GM23338 (cell line): ENCODE measurements at regions not wholly inside any gene's neighbourhood (a gene's known extent, or its start where the extent isn't known, plus 50 kb on each side); places are given as distances from the start of the nearest gene placed in this dataset.

ENCODE experiments used
- ATAC-seq: fragments of 200-7000 bp; cut with Tn5 transposase; 3 replicates; pipeline ENCODE4 v1.9.1; 2020
- DNase-seq: peaks from one replicate; pipeline ENCODE4 v3.0.0-alpha.2; 2015; ENCODE audit warnings: low spot score
- H2AFZ ChIP-seq: fragments of 200-600 bp; sonication (generic); 2 replicates; pipeline ENCODE4 v1.8.0; 2016; ENCODE audit warnings: antibody characterized with exemption, mild to moderate bottlenecking, moderate library complexity
- H3F3A ChIP-seq: fragments of 200-600 bp; sonication (generic); replicated peaks from 2 replicates; pipeline ENCODE4 v1.8.0; 2017; ENCODE audit warnings: antibody characterized with exemption, mixed run types, low read depth
- H3K27ac ChIP-seq: fragments of 200-600 bp; sonication (generic); 2 replicates; pipeline ENCODE4 v1.6.1; 2016; ENCODE audit warnings: low read depth
- H3K27me3 ChIP-seq: fragments of 200-600 bp; sonication (generic); 2 replicates; pipeline ENCODE4 v1.8.0; 2016; ENCODE audit warnings: mild to moderate bottlenecking, mixed run types, moderate library complexity; ENCODE audit not compliant: insufficient read depth
- H3K36me3 ChIP-seq: fragments of 200-600 bp; sonication (generic); 2 replicates; pipeline ENCODE4 v1.8.0; 2016; ENCODE audit warnings: mild to moderate bottlenecking; ENCODE audit not compliant: insufficient read depth
- H3K4me1 ChIP-seq: fragments of 200-600 bp; sonication (generic); 2 replicates; pipeline ENCODE4 v1.8.0; 2016; ENCODE audit warnings: mild to moderate bottlenecking, moderate library complexity; ENCODE audit not compliant: insufficient read depth
- H3K4me2 ChIP-seq: fragments of 200-600 bp; sonication (generic); 2 replicates; pipeline ENCODE4 v1.7.1; 2017; ENCODE audit warnings: mixed run types
- H3K4me3 ChIP-seq: fragments of 200-600 bp; sonication (generic); 2 replicates; pipeline ENCODE4 v1.6.1; 2016; ENCODE audit warnings: mixed run types
- H3K79me2 ChIP-seq: fragments of 200-600 bp; sonication (generic); replicated peaks from 2 replicates; pipeline ENCODE4 v1.8.0; 2017; ENCODE audit warnings: mild to moderate bottlenecking; ENCODE audit not compliant: insufficient read depth
- H3K9me2 ChIP-seq: fragments of 200-600 bp; sonication (generic); 2 replicates; pipeline ENCODE4 v1.8.0; 2017; ENCODE audit not compliant: insufficient read depth
- H4K20me1 ChIP-seq: fragments of 200-600 bp; sonication (generic); replicated peaks from 2 replicates; pipeline ENCODE4 v1.8.0; 2017; ENCODE audit warnings: mild to moderate bottlenecking; ENCODE audit not compliant: insufficient read depth
- H3K27ac Mint-ChIP-seq: 2 replicates; pipeline ENCODE4 v1.8.0; 2020; ENCODE audit warnings: inconsistent platforms, mild to moderate bottlenecking, moderate library complexity, mixed read lengths
- H3K27me3 Mint-ChIP-seq: 3 replicates; pipeline ENCODE4 v1.8.0; 2022; ENCODE audit warnings: low read depth, mild to moderate bottlenecking, moderate library complexity, mixed read lengths, inconsistent platforms; ENCODE audit not compliant: insufficient read depth, poor library complexity
- H3K36me3 Mint-ChIP-seq: 3 replicates; pipeline ENCODE4 v1.8.0; 2021; ENCODE audit warnings: low read depth, mild to moderate bottlenecking, inconsistent platforms, moderate library complexity, mixed read lengths
- H3K4me1 Mint-ChIP-seq: 3 replicates; pipeline ENCODE4 v1.8.0; 2020; ENCODE audit warnings: mild to moderate bottlenecking, inconsistent platforms, mixed read lengths
- H3K4me3 Mint-ChIP-seq: 3 replicates; pipeline ENCODE4 v1.8.0; 2021; ENCODE audit warnings: moderate library complexity, mild to moderate bottlenecking, inconsistent platforms, mixed read lengths
- H3K9me3 Mint-ChIP-seq: 3 replicates; pipeline ENCODE4 v1.8.0; 2020; ENCODE audit warnings: moderate library complexity, mild to moderate bottlenecking, inconsistent platforms, mixed read lengths
- CREB1 ChIP-seq: fragments of 250-450 bp; sonication (Bioruptor Pico); IDR thresholded peaks from 2 replicates; pipeline ENCODE4 v1.5.0; 2020; ENCODE audit warnings: low read depth, mild to moderate bottlenecking, moderate library complexity
- CTCF ChIP-seq, 2 experiments: fragments of 200-600 bp in 1 of 2; sonication (generic) in 1 of 2; conservative IDR thresholded peaks; 2 replicates each; pipeline versions ENCODE4 v1.5.1 to v1.6.1; 2016 to 2017; ENCODE audit warnings: antibody characterized with exemption in 2 of 2, low read depth in 2 of 2, mild to moderate bottlenecking in 2 of 2, moderate library complexity in 1 of 2
- EZH2 ChIP-seq: fragments of 200-600 bp; sonication (generic); IDR thresholded peaks from one replicate; pipeline ENCODE4 v1.8.0; 2017; ENCODE audit warnings: antibody characterized with exemption, mild to moderate bottlenecking, low read depth; ENCODE audit not compliant: unreplicated experiment
- JUNB ChIP-seq: IDR thresholded peaks from one replicate; pipeline ENCODE4 v1.6.1; 2016; ENCODE audit warnings: antibody characterized with exemption; ENCODE audit not compliant: unreplicated experiment
- POLR2AphosphoS5 ChIP-seq: IDR thresholded peaks from 2 replicates; pipeline ENCODE4 v1.6.1; 2016; ENCODE audit warnings: antibody characterized with exemption, low read depth
- REST ChIP-seq: IDR thresholded peaks from one replicate; pipeline ENCODE4 v1.6.1; 2018; ENCODE audit warnings: antibody characterized with exemption; ENCODE audit not compliant: unreplicated experiment
- STAT1 ChIP-seq: IDR thresholded peaks from one replicate; pipeline ENCODE4 v1.6.1; 2016; ENCODE audit warnings: antibody characterized with exemption; ENCODE audit not compliant: unreplicated experiment
- ZNF114 ChIP-seq: fragments of 250-450 bp; sonication (Bioruptor Pico); IDR thresholded peaks from 2 replicates; pipeline ENCODE4 v1.5.0; 2020; ENCODE audit warnings: mild to moderate bottlenecking, moderate library complexity
- ZNF331 ChIP-seq: fragments of 250-450 bp; sonication (Bioruptor Pico); IDR thresholded peaks from 2 replicates; pipeline ENCODE4 v1.5.0; 2020; ENCODE audit warnings: low read depth, mild to moderate bottlenecking, moderate library complexity
- ZNF462 ChIP-seq: fragments of 250-450 bp; sonication (Bioruptor Pico); IDR thresholded peaks from 2 replicates; pipeline ENCODE4 v1.5.0; 2020; ENCODE audit warnings: mild to moderate bottlenecking, moderate library complexity

- no peak for TF ChIP-seq JUNB
- no peak for TF ChIP-seq ZNF331
- no peak for TF ChIP-seq CREB1 (CRISPR knock-in tag)
- no peak for TF ChIP-seq EZH2
- no peak for TF ChIP-seq REST
- no peak for TF ChIP-seq ZNF114 (CRISPR knock-in tag)
Measured at GRCh38 chr4:130648570-130648969, 1552.6 kb downstream of the C4orf33 start (continued).

- H3K27ac Mint-ChIP-seq: no peak overlapping the region
- Histone ChIP-seq H3F3A (no peaks in the 10 kb centered on the region), H3K4me2 (no peak overlapping the region), H3K36me3 (no peaks in the 10 kb centered on the region), H3K4me1 (no peaks in the 10 kb centered on the region), H3K27me3 (no peaks in the 10 kb centered on the region), H3K79me2 (no peaks in the 10 kb centered on the region), H3K4me3 (no peak overlapping the region), H4K20me1 (no peaks in the 10 kb centered on the region), H3K27ac (no peak overlapping the region), H2AFZ (no peak overlapping the region), H3K9me2 (0 out of 2 replicates have a peak, but pooled peaks cover 4% of the 10 kb centered on the region)
- peaks cover 13% of the 10 kb centered on the region; the same call in 2 of the 3 replicates for H3K9me3 Mint-ChIP-seq
- no peak for ATAC-seq
- no peak for DNase-seq
- no peak overlapping the region for H3K4me3 Mint-ChIP-seq
- peaks cover 5% of the 10 kb centered on the region; the same call in 1 of the 3 replicates for H3K4me1 Mint-ChIP-seq
- H3K36me3 Mint-ChIP-seq: peaks cover 15% of the 10 kb centered on the region; the same call in 2 of the 3 replicates
- peaks cover 2% of the 10 kb centered on the region for H3K27me3 Mint-ChIP-seq
- TF ChIP-seq POLR2AphosphoS5: no peak
- TF ChIP-seq STAT1: no peak
- TF ChIP-seq ZNF114 (CRISPR knock-in tag): no peak
- TF ChIP-seq CTCF (conservative IDR thresholded peaks at IDR 0.05; ENCODE audit: low read depth in 2 of 2): no peak
- no peak for TF ChIP-seq JUNB
- no peak for TF ChIP-seq ZNF462
- no peak for TF ChIP-seq REST
Measured at GRCh38 chr4:130653842-130654241, 1557.9 kb downstream of the C4orf33 start.
